ENCODE measurements at regions not wholly inside any gene's neighbourhood (a gene's known extent, or its start where the extent isn't known, plus 50 kb on each side); places are given as distances from the start of the nearest gene placed in this dataset.
A peak's percentile ranks its signal among the peaks of the same experiment; 100 is the strongest.

GRCh38 chr4:187604984-187605383, 390.6 kb upstream of the ZFP42 start:
- no peak overlapping the region for H3K4me2 ChIP-seq (ENCODE audit: low read depth, low read length)
- intact Hi-C loops (cut with micrococcal nuclease; ENCODE audit: unreplicated experiment) (loop anchor here (5.0 to 10.0 kb wide), 3 partner anchors 767 to 1832 kb away; partner anchors contain the start of gene FAT1), in situ Hi-C loops (cut with HindIII; ENCODE audit: extremely low pct_ligation_motif_present, low pct_unique_long_range_greater_than_20kb) (no loop called here)
- no peak for ATAC-seq
- no peak for DNase-seq (ENCODE audit: low spot score)
- H4K20me1 ChIP-seq (ENCODE audit: insufficient read depth, low read length), result no peaks in the 10 kb centered on the region
- no peak overlapping the region for H3K27ac ChIP-seq (ENCODE audit: extremely low read length, insufficient read depth, low read length)
- CTCF ChIA-PET (ENCODE audit: low intra/inter-chr PET ratio, low total read pairs), result no interaction called here
- no TSS peak for BruUV-seq (replicated peaks)
- 2% methylated on average over 5 of the region's 9 CpGs for WGBS (ENCODE audit: low lambda C conversion rate)
- POLR2A ChIA-PET, result no interaction called here
- H2AFZ ChIP-seq (ENCODE audit: low read length), result no peak overlapping the region
- TF ChIP-seq PTBP1 (IDR thresholded peaks at IDR 0.05; ENCODE audit: low read depth, low read length, poor library complexity, severe bottlenecking), result no peak
- TF ChIP-seq REPIN1 (CRISPR knock-in tag; IDR thresholded peaks at IDR 0.05; ENCODE audit: borderline replicate concordance, low read depth), result no peak
- TF ChIP-seq ZNF790 (CRISPR knock-in tag; IDR thresholded peaks at IDR 0.05; ENCODE audit: borderline replicate concordance), result no peak
- no peak for TF ChIP-seq ASH2L (IDR thresholded peaks at IDR 0.05; ENCODE audit: insufficient read length, low read depth, low read length)
- no peak overlapping the region for H3K9ac ChIP-seq (ENCODE audit: insufficient read depth, low read depth, low read length)
- no peaks in the 10 kb centered on the region for H3K36me3 ChIP-seq (replicated peaks in 1 of 2; ENCODE audit: control insufficient read depth in 1 of 2, insufficient read depth in 2 of 2, low read length in 2 of 2)
- no peaks in the 10 kb centered on the region for H3K79me2 ChIP-seq (ENCODE audit: insufficient read depth, low read length)
- no peaks in the 10 kb centered on the region for H3K4me1 ChIP-seq (ENCODE audit: insufficient read depth, low read length)
- FAIRE-seq, result no peak
- no peaks in the 10 kb centered on the region for H3K9me3 ChIP-seq (ENCODE audit: low read length)
- peaks cover 0 to 3% of the 10 kb centered on the region in 2 experiments; a peak in 1 of 5 replicates for H3K27me3 ChIP-seq (ENCODE audit: control insufficient read depth in 1 of 2, insufficient read depth in 2 of 2, low read length in 2 of 2)
- H3K4me3 ChIP-seq (replicated peaks in 1 of 3; ENCODE audit: insufficient read depth in 1 of 3, low read depth in 2 of 3, low read length in 3 of 3), result no peak overlapping the region

DNA sequence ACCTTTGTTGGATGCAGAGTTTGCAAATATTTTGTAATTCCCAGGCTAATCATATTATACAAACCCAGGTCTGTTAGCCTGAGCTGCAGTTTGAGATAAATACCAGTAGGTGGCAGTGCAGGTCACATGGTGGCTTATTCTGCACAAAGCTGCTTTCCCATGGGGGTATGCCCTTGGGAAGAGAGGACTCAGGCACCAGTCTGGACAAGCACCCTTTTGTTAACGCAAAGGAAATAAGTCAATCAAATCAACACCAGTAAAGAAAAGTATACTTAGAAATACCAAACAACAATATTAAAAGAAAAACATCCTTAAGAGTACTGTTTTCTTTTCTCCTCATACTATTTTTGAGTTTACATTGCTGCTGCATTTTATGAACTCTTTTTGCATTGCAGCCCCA, 389.0 kb upstream of the ZFP42 start:
- Histone ChIP-seq H3K27ac (ENCODE audit: extremely low read length, insufficient read depth, low read length) (no peak overlapping the region), H3K4me3 (replicated peaks in 1 of 3; ENCODE audit: insufficient read depth in 1 of 3, low read depth in 2 of 3, low read length in 3 of 3) (no peak overlapping the region), H3K4me1 (ENCODE audit: insufficient read depth, low read length) (no peaks in the 10 kb centered on the region), H3K36me3 (replicated peaks in 1 of 2; ENCODE audit: control insufficient read depth in 1 of 2, insufficient read depth in 2 of 2, low read length in 2 of 2) (no peaks in the 10 kb centered on the region), H3K27me3 (ENCODE audit: control insufficient read depth in 1 of 2, insufficient read depth in 2 of 2, low read length in 2 of 2) (peaks cover 0 to 3% of the 10 kb centered on the region in 2 experiments; a peak in 2 of 5 replicates), H3K4me2 (ENCODE audit: low read depth, low read length) (no peak overlapping the region), H2AFZ (ENCODE audit: low read length) (no peak overlapping the region), H3K9me3 (ENCODE audit: low read length) (no peaks in the 10 kb centered on the region), H3K9ac (ENCODE audit: insufficient read depth, low read depth, low read length) (no peak overlapping the region), H4K20me1 (ENCODE audit: insufficient read depth, low read length) (no peaks in the 10 kb centered on the region), H3K79me2 (ENCODE audit: insufficient read depth, low read length) (no peaks in the 10 kb centered on the region)
- intact Hi-C loops (cut with micrococcal nuclease; ENCODE audit: unreplicated experiment), result loop anchor here (5.0 to 10.0 kb wide), 3 partner anchors 766 to 1831 kb away; partner anchors contain the start of gene FAT1
- no TSS peak for BruUV-seq (replicated peaks)
- FAIRE-seq (peak; percentile 60), ATAC-seq (peak; percentile 84), DNase-seq (ENCODE audit: low spot score) (peak; percentile 50)
- in situ Hi-C loops (cut with HindIII; ENCODE audit: extremely low pct_ligation_motif_present, low pct_unique_long_range_greater_than_20kb), result no loop called here
- POLR2A ChIA-PET, result no interaction called here
- 0% methylated on average over 1 of the region's 1 CpG for WGBS (ENCODE audit: low lambda C conversion rate)
- TF ChIP-seq STAG1 (CRISPR knock-in tag; IDR thresholded peaks at IDR 0.05) (peak; percentile 88), NFKB2 (CRISPR knock-in tag; IDR thresholded peaks at IDR 0.05; ENCODE audit: borderline replicate concordance) (no peak), ZNF430 (CRISPR knock-in tag; IDR thresholded peaks at IDR 0.05) (no peak), ZFP36 (IDR thresholded peaks at IDR 0.05; ENCODE audit: borderline replicate concordance, low read depth, low read length, partially characterized antibody) (peak; percentile 28), CTCF (CRISPR knock-in tag; IDR thresholded peaks at IDR 0.05) (peak; percentile 84), RAD21 (CRISPR knock-in tag; IDR thresholded peaks at IDR 0.05) (peak; percentile 48; the same call in 1 of the 2 replicates), SMC3 (IDR thresholded peaks at IDR 0.05; ENCODE audit: low read length) (peak; percentile 59), TEAD3 (CRISPR knock-in tag; optimal IDR thresholded peaks at IDR 0.05; ENCODE audit: borderline replicate concordance) (peak; percentile 43)
- CTCF ChIA-PET (ENCODE audit: low intra/inter-chr PET ratio, low total read pairs), result interaction anchor here (1.6 kb wide), 1 partner anchor 1596 kb away, joined by 12 read pairs; no protein-coding TSS in a partner anchor
